SK-N-SH (cell line): ENCODE measurements at regions not wholly inside any gene's neighbourhood (a gene's known extent, or its start where the extent isn't known, plus 50 kb on each side); places are given as distances from the start of the nearest gene placed in this dataset.

Source experiments
- CTCF ChIA-PET: fragments of 300-600, 350-600 bp; formaldehyde crosslinking; extraction: SDS; loops from one replicate; lab custom pipeline; 2021; lab: Yijun Ruan, JAX
- POLR2A ChIA-PET: fragments of 350-600 bp; sonication (Branson Sonifier 250); formaldehyde crosslinking; extraction: SDS; loops from one replicate; lab custom pipeline; 2020; ENCODE audit warnings: antibody characterized with exemption, inconsistent platforms; lab: Yijun Ruan, JAX
- DNase-seq: peaks from one replicate; pipeline ENCODE4 v3.0.0; 2012
- H2AFZ ChIP-seq: fragments of 200-600 bp; sonication (generic); 2 replicates; pipeline ENCODE4 v1.8.1; 2016; ENCODE audit warnings: antibody characterized with exemption, mild to moderate bottlenecking, low read depth
- H3F3A ChIP-seq: fragments of 200-600 bp; sonication (generic); replicated peaks from 2 replicates; pipeline ENCODE3; 2016; ENCODE audit warnings: antibody characterized with exemption, mild to moderate bottlenecking; ENCODE audit not compliant: insufficient read depth
- H3K27ac ChIP-seq, 2 experiments: fragments of 200-500 bp in 1 of 2; fragments of 200-600 bp in 1 of 2; sonication (Bioruptor generic) in 1 of 2; sonication (generic), shearing (Covaris generic) in 1 of 2; 2 replicates each; pipeline versions ENCODE4 v1.5.1 to v1.6.1; 2014 to 2016; ENCODE audit warnings: low read depth in 2 of 2, inconsistent platforms in 1 of 2, low read length in 1 of 2, mild to moderate bottlenecking in 1 of 2, mixed read lengths in 1 of 2
- H3K27me3 ChIP-seq: fragments of 200-600 bp; sonication (generic), shearing (Covaris generic); 2 replicates; pipeline ENCODE4 v1.6.1; 2016; ENCODE audit warnings: mixed run types; ENCODE audit not compliant: insufficient read depth
- H3K36me3 ChIP-seq, 2 experiments: fragments of 200-500 bp in 1 of 2; fragments of 200-600 bp in 1 of 2; sonication (Bioruptor generic) in 1 of 2; sonication (generic) in 1 of 2; replicated peaks in 1 of 2; 2 replicates each; pipeline versions ENCODE3 to v1.5.1; 2014 to 2016; ENCODE audit warnings: low read length in 1 of 2, mild to moderate bottlenecking in 1 of 2; ENCODE audit not compliant: insufficient read depth in 2 of 2, control insufficient read depth in 1 of 2
- H3K4me1 ChIP-seq, 2 experiments: fragments of 200-500 bp in 1 of 2; fragments of 200-600 bp in 1 of 2; sonication (Bioruptor generic) in 1 of 2; sonication (generic), shearing (Covaris generic) in 1 of 2; 2 replicates each; pipeline versions ENCODE4 v1.5.1 to v1.6.1; 2014 to 2016; ENCODE audit warnings: low read depth in 1 of 2, low read length in 1 of 2, mixed run types in 1 of 2; ENCODE audit not compliant: insufficient read depth in 2 of 2, control insufficient read depth in 1 of 2
- H3K4me2 ChIP-seq: fragments of 200-600 bp; sonication (generic), shearing (Covaris generic); 2 replicates; pipeline ENCODE4 v1.6.1; 2017; ENCODE audit warnings: mixed run types
- H3K4me3 ChIP-seq, 2 experiments: fragments of 200-500 bp in 1 of 2; fragments of 200-600 bp in 1 of 2; sonication (Bioruptor generic) in 1 of 2; sonication (generic), shearing (Covaris generic) in 1 of 2; 2 replicates each; pipeline versions ENCODE4 v1.5.1 to v1.8.1; 2014 to 2016; ENCODE audit warnings: low read depth in 2 of 2, inconsistent platforms in 1 of 2, low read length in 1 of 2, mild to moderate bottlenecking in 1 of 2, mixed read lengths in 1 of 2, moderate library complexity in 1 of 2
- H3K79me2 ChIP-seq: fragments of 200-600 bp; sonication (generic); 2 replicates; pipeline ENCODE4 v1.8.1; 2017; ENCODE audit warnings: mild to moderate bottlenecking; ENCODE audit not compliant: insufficient read depth
- H3K9ac ChIP-seq: fragments of 200-600 bp; sonication (generic); 2 replicates; pipeline ENCODE4 v1.6.1; 2017; ENCODE audit warnings: mixed run types
- H3K9me2 ChIP-seq: fragments of 200-600 bp; sonication (generic); 2 replicates; pipeline ENCODE4 v1.6.1; 2017; ENCODE audit warnings: mixed run types
- H3K9me3 ChIP-seq: fragments of 200-600 bp; sonication (generic); 2 replicates; pipeline ENCODE4 v1.6.1; 2017; ENCODE audit warnings: mixed run types, mild to moderate bottlenecking, moderate library complexity
- H4K20me1 ChIP-seq: fragments of 200-600 bp; sonication (generic); 2 replicates; pipeline ENCODE4 v1.6.1; 2017; ENCODE audit warnings: mild to moderate bottlenecking, mixed run types; ENCODE audit not compliant: insufficient read depth
- CHD2 ChIP-seq: fragments of 150-350 bp; IDR thresholded peaks from 2 replicates; pipeline ENCODE4 v1.6.1; 2018; ENCODE audit warnings: low read length; ENCODE audit not compliant: partially characterized antibody
- CTCF ChIP-seq: fragments of 200-600 bp; sonication (generic); IDR thresholded peaks from 2 replicates; pipeline ENCODE4 v1.6.1; 2017; ENCODE audit warnings: antibody characterized with exemption, mild to moderate bottlenecking, moderate library complexity
- ELF1 ChIP-seq: IDR thresholded peaks from 2 replicates; pipeline ENCODE4 v1.4.0; 2012
- EZH2phosphoT487 ChIP-seq: fragments of 200-600 bp; sonication (generic); IDR thresholded peaks from 2 replicates; pipeline ENCODE4 v1.6.1; 2017; ENCODE audit warnings: low read depth, mixed run types, mild to moderate bottlenecking, antibody characterized with exemption, moderate library complexity, borderline replicate concordance
- FOSL2 ChIP-seq: IDR thresholded peaks from 2 replicates; pipeline ENCODE4 v1.4.0; 2012; ENCODE audit warnings: low read depth, mild to moderate bottlenecking, moderate library complexity, borderline replicate concordance
- FOXJ3 ChIP-seq: sonication (generic); formaldehyde crosslinking; IDR thresholded peaks from 2 replicates; pipeline ENCODE4 v1.5.1; 2020; ENCODE audit warnings: mild to moderate bottlenecking, missing genetic modification reagents
- JUND ChIP-seq: IDR thresholded peaks from 2 replicates; pipeline ENCODE4 v1.4.0; 2012
- MAX ChIP-seq: IDR thresholded peaks from 2 replicates; pipeline ENCODE4 v1.4.0; 2012; ENCODE audit warnings: low read depth
- NFIC ChIP-seq: IDR thresholded peaks from 2 replicates; pipeline ENCODE4 v1.4.0; 2012; ENCODE audit warnings: borderline replicate concordance
- PBX3 ChIP-seq: IDR thresholded peaks from 2 replicates; pipeline ENCODE4; 2012
- POLR2AphosphoS5 ChIP-seq: IDR thresholded peaks from 2 replicates; pipeline ENCODE4 v1.6.1; 2012; ENCODE audit warnings: low read depth, low read length
- RAD21 ChIP-seq: IDR thresholded peaks from 2 replicates; pipeline ENCODE4 v1.6.1; 2012; ENCODE audit warnings: mild to moderate bottlenecking, low read length
- RCOR1 ChIP-seq: fragments of 150-350 bp; IDR thresholded peaks from 2 replicates; pipeline ENCODE4 v1.6.1; 2017; ENCODE audit warnings: antibody characterized with exemption, low read length
- SIN3A ChIP-seq: IDR thresholded peaks from 2 replicates; pipeline ENCODE4 v1.6.1; 2012; ENCODE audit warnings: low read depth, mild to moderate bottlenecking, low read length, moderate library complexity, borderline replicate concordance
- USF2 ChIP-seq: fragments of 150-350 bp; IDR thresholded peaks from 2 replicates; pipeline ENCODE4 v1.6.1; 2017; ENCODE audit warnings: antibody characterized with exemption, low read length, low read depth, borderline replicate concordance
- YY1 ChIP-seq: IDR thresholded peaks from 2 replicates; pipeline ENCODE4 v1.4.0; 2012; ENCODE audit warnings: low read depth, mild to moderate bottlenecking
- ZBTB33 ChIP-seq: IDR thresholded peaks from 2 replicates; pipeline ENCODE4 v1.4.0; 2012; ENCODE audit warnings: low read depth, borderline replicate concordance
- WGBS: methylation state at CpG from one replicate; pipeline ENCODE4 v1.1.6; 2017; ENCODE audit warnings: low lambda C conversion rate; 5-methylcytosine and 5-hydroxymethylcytosine counted together

- no peak for DNase-seq
- no peaks in the 10 kb centered on the region for H3K79me2 ChIP-seq
- H2AFZ ChIP-seq: no peak overlapping the region
- CTCF ChIA-PET: interaction anchor here (1.2 to 1.3 kb wide), 2 partner anchors 11 to 44 kb away, joined by 3 to 4 read pairs; no protein-coding TSS in a partner anchor
- no peaks in the 10 kb centered on the region for H4K20me1 ChIP-seq
- H3K36me3 ChIP-seq: no peaks in the 10 kb centered on the region
- H3K9me3 ChIP-seq: no peaks in the 10 kb centered on the region
- peaks cover 24% of the 10 kb centered on the region for H3K27me3 ChIP-seq
- WGBS: 66% methylated on average over 13 of the region's 13 CpGs
- TF ChIP-seq EZH2phosphoT487 (no peak), ZBTB33 (no peak), RCOR1 (no peak), CTCF (no peak), SIN3A (no peak), FOXJ3 (CRISPR knock-in tag) (no peak), YY1 (no peak), PBX3 (no peak), POLR2AphosphoS5 (no peak), CHD2 (no peak), ELF1 (no peak), USF2 (no peak), MAX (no peak), RAD21 (no peak), JUND (no peak), FOSL2 (no peak), NFIC (no peak)
- no peak overlapping the region for H3K4me2 ChIP-seq
- POLR2A ChIA-PET: no interaction called here
- no peak overlapping the region for H3K9ac ChIP-seq
- no peak overlapping the region for H3K27ac ChIP-seq
- H3K4me1 ChIP-seq: peaks cover 0 to 11% of the 10 kb centered on the region in 2 experiments; a peak in 1 of 4 replicates
- H3F3A ChIP-seq: no peaks in the 10 kb centered on the region
- H3K4me3 ChIP-seq: no peak overlapping the region
- H3K9me2 ChIP-seq: no peaks in the 10 kb centered on the region
Measured at GRCh38 chr7:54663186-54663585, 95.8 kb downstream of the SEC61G start.
